ENCODE measurements at regions not wholly inside any gene's neighbourhood (a gene's known extent, or its start where the extent isn't known, plus 50 kb on each side); places are given as distances from the start of the nearest gene placed in this dataset.

DNA sequence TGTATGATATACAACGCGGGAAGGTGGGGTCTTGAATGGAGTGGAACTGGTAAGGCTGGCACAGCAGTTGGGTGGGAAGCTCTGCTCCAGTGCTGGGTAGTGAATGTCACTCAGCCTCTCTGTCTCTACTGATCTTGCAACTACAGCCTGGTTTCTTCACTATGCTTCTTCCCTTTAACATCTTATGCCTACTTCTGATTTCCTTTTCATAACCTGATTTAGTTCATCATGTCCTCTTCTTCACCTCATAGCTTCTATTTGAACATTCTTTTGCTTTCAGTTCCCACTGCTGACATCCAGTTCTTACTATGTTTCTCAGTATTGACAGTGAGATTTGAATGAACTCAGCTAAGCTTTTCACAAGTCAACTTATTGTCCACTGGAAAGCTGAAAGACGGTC is 286.2 kb downstream of the ARL6IP6 start:
- no peak for ATAC-seq
- H3K36me3 Mint-ChIP-seq: no peaks in the 10 kb centered on the region
- 90% methylated on average over 3 of the region's 3 CpGs for WGBS (ENCODE audit: insufficient coverage)
- H3K27me3 ChIP-seq (ENCODE audit: control insufficient read depth, insufficient read depth, low read length): no peaks in the 10 kb centered on the region
- no peak overlapping the region for H3K4me3 ChIP-seq (ENCODE audit: low read length)
- H3K27ac ChIP-seq (ENCODE audit: low read length): no peak overlapping the region
- no peaks in the 10 kb centered on the region for H3K27me3 Mint-ChIP-seq (ENCODE audit: low read depth in 2 of 2)
- no peak for DNase-seq
- no peak overlapping the region for H3K27ac Mint-ChIP-seq
- H3K9me3 ChIP-seq (ENCODE audit: control insufficient read depth, insufficient read depth, low read length): no peaks in the 10 kb centered on the region
- no peaks in the 10 kb centered on the region for H3K4me1 ChIP-seq (ENCODE audit: control insufficient read depth, insufficient read depth, low read length)
- TF ChIP-seq, protein P1, sequence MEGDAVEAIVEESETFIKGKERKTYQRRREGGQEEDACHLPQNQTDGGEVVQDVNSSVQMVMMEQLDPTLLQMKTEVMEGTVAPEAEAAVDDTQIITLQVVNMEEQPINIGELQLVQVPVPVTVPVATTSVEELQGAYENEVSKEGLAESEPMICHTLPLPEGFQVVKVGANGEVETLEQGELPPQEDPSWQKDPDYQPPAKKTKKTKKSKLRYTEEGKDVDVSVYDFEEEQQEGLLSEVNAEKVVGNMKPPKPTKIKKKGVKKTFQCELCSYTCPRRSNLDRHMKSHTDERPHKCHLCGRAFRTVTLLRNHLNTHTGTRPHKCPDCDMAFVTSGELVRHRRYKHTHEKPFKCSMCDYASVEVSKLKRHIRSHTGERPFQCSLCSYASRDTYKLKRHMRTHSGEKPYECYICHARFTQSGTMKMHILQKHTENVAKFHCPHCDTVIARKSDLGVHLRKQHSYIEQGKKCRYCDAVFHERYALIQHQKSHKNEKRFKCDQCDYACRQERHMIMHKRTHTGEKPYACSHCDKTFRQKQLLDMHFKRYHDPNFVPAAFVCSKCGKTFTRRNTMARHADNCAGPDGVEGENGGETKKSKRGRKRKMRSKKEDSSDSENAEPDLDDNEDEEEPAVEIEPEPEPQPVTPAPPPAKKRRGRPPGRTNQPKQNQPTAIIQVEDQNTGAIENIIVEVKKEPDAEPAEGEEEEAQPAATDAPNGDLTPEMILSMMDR (IDR thresholded peaks at IDR 0.05): no peak
- H3K4me1 Mint-ChIP-seq: no peaks in the 10 kb centered on the region
- no peaks in the 10 kb centered on the region for H3K36me3 ChIP-seq (ENCODE audit: control insufficient read depth, insufficient read depth, low read length)
- H3K9me3 Mint-ChIP-seq: peaks cover 0 to 6% of the 10 kb centered on the region in 2 donors
- no peak overlapping the region for H3K4me3 Mint-ChIP-seq
- intact Hi-C loops (cut with micrococcal nuclease): no loop called here

DNA sequence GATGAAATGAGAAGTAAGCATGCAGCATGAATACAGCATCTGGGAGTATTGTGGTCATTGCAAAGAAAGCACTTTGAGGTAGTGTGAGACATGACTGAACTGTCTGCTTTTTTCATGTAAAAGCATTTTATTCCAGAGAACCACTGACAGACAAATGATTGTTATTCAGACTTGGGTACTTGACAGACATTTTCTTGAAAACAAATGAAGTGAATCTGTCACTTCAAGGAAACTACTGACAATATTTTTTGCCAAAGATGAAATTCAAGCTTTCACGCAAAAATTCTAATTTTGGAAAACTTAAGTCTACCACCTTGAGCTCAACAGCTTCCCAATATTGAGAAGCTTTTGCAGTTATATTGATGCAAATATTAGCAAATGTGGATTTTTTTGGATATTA is 255.7 kb downstream of the ARL6IP6 start:
- Histone ChIP-seq H3K27ac (ENCODE audit: low read length) (no peak overlapping the region), H3K27me3 (ENCODE audit: control insufficient read depth, insufficient read depth, low read length) (no peaks in the 10 kb centered on the region), H3K9me3 (ENCODE audit: control insufficient read depth, insufficient read depth, low read length) (no peaks in the 10 kb centered on the region), H3K4me3 (ENCODE audit: low read length) (no peak overlapping the region), H3K36me3 (ENCODE audit: control insufficient read depth, insufficient read depth, low read length) (no peaks in the 10 kb centered on the region), H3K4me1 (ENCODE audit: control insufficient read depth, insufficient read depth, low read length) (no peaks in the 10 kb centered on the region)
- no CpG with 5 or more reads among the region's 1 CpG for WGBS (ENCODE audit: insufficient coverage)
- intact Hi-C loops (cut with micrococcal nuclease): no loop called here
- Mint-ChIP-seq H3K9me3 (peaks cover 0 to 4% of the 10 kb centered on the region in 2 donors), H3K36me3 (peaks cover 6% of the 10 kb centered on the region), H3K27ac (no peak overlapping the region), H3K27me3 (ENCODE audit: low read depth in 2 of 2) (no peaks in the 10 kb centered on the region), H3K4me3 (no peak overlapping the region), H3K4me1 (no peaks in the 10 kb centered on the region)
- TF ChIP-seq, protein P1 (IDR thresholded peaks at IDR 0.05): no peak
- no peak for ATAC-seq
- DNase-seq: no peak

DNA sequence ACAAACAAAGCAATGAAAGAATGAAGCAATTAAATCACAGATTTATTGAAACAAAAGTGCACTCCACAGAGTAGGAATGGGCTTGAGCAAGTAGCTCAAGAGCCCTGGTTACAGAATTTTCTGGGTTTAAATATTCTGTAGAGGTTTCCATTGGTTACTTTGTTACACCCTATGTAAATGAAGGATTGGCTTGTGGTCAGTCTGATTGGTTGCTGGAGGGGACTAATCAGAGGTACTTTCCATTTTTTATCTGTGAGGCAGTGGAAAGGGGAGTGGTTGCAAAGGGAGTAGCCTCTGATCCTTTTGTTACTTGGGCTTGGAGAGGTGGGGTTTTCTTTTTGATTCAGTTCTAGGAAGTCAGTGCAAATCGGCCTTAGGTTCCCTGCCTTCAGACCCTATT is 253.3 kb downstream of the ARL6IP6 start:
- H3K27me3 Mint-ChIP-seq (ENCODE audit: low read depth in 2 of 2): no peaks in the 10 kb centered on the region
- TF ChIP-seq, protein P1 (IDR thresholded peaks at IDR 0.05): no peak
- no CpG with 5 or more reads among the region's 1 CpG for WGBS (ENCODE audit: insufficient coverage)
- H3K4me3 Mint-ChIP-seq: no peak overlapping the region
- ATAC-seq: no peak
- no peaks in the 10 kb centered on the region for H3K4me1 Mint-ChIP-seq
- peaks cover 6% of the 10 kb centered on the region for H3K36me3 Mint-ChIP-seq
- Histone ChIP-seq H3K36me3 (ENCODE audit: control insufficient read depth, insufficient read depth, low read length) (no peaks in the 10 kb centered on the region), H3K4me1 (ENCODE audit: control insufficient read depth, insufficient read depth, low read length) (no peaks in the 10 kb centered on the region), H3K27me3 (ENCODE audit: control insufficient read depth, insufficient read depth, low read length) (no peaks in the 10 kb centered on the region), H3K4me3 (ENCODE audit: low read length) (no peak overlapping the region), H3K9me3 (ENCODE audit: control insufficient read depth, insufficient read depth, low read length) (no peaks in the 10 kb centered on the region), H3K27ac (ENCODE audit: low read length) (no peak overlapping the region)
- DNase-seq: no peak
- no peak overlapping the region for H3K27ac Mint-ChIP-seq
- H3K9me3 Mint-ChIP-seq: peaks cover 4% of the 10 kb centered on the region in 2 donors
- intact Hi-C loops (cut with micrococcal nuclease): no loop called here

DNA sequence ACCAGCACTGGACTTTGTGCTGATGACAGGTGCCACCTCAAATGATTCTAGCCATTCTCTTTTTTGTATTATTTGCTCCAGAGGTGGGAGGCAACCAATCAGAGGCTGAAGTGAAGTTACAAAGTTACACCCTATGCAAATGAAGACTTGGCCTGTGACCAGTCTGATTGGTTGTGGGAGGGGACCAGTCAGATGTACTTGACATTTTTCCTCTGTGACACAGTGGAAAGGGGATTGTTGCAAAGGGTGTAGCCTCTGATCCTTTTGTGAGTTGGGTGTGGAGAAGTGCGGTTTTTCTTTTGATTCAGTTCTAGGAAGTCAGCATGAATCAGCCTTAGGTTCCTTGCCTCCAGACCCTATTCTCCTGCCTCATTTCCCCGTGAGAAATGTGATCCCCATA is 244.0 kb downstream of the ARL6IP6 start:
- H3K4me1 Mint-ChIP-seq: no peaks in the 10 kb centered on the region
- TF ChIP-seq, protein P1 (IDR thresholded peaks at IDR 0.05): no peak
- H3K4me3 ChIP-seq (ENCODE audit: low read length): no peak overlapping the region
- H3K4me3 Mint-ChIP-seq: no peak overlapping the region
- H3K27me3 Mint-ChIP-seq (ENCODE audit: low read depth in 2 of 2): no peaks in the 10 kb centered on the region
- peaks cover 0 to 2% of the 10 kb centered on the region in 2 donors for H3K9me3 Mint-ChIP-seq
- H3K27ac Mint-ChIP-seq: no peak overlapping the region
- WGBS (ENCODE audit: insufficient coverage): 100% methylated on average over 1 of the region's 2 CpGs
- DNase-seq (no peak), ATAC-seq (no peak)
- intact Hi-C loops (cut with micrococcal nuclease): no loop called here
- H3K9me3 ChIP-seq (ENCODE audit: control insufficient read depth, insufficient read depth, low read length): no peaks in the 10 kb centered on the region
- no peak overlapping the region for H3K27ac ChIP-seq (ENCODE audit: low read length)
- H3K27me3 ChIP-seq (ENCODE audit: control insufficient read depth, insufficient read depth, low read length): no peaks in the 10 kb centered on the region
- H3K36me3 ChIP-seq (ENCODE audit: control insufficient read depth, insufficient read depth, low read length): no peaks in the 10 kb centered on the region
- no peaks in the 10 kb centered on the region for H3K4me1 ChIP-seq (ENCODE audit: control insufficient read depth, insufficient read depth, low read length)
- no peaks in the 10 kb centered on the region for H3K36me3 Mint-ChIP-seq
